Erythroblast (primary cell): ENCODE measurements at regions not wholly inside any gene's neighbourhood (a gene's known extent, or its start where the extent isn't known, plus 50 kb on each side); places are given as distances from the start of the nearest gene placed in this dataset.

ENCODE experiments used
- DNase-seq, 2 experiments: peaks; one replicate each; lab custom pipeline; 2025; lab: John Stamatoyannopoulos, UW
- GATA1 ChIP-seq: IDR thresholded peaks from 2 replicates; pipeline ENCODE4 v1.6.1; 2011; ENCODE audit warnings: low read depth, mild to moderate bottlenecking, control low read depth, low read length, moderate library complexity
- POLR2A ChIP-seq: IDR thresholded peaks from 2 replicates; pipeline ENCODE4 v1.6.1; 2011; ENCODE audit warnings: mild to moderate bottlenecking, low read length

DNA sequence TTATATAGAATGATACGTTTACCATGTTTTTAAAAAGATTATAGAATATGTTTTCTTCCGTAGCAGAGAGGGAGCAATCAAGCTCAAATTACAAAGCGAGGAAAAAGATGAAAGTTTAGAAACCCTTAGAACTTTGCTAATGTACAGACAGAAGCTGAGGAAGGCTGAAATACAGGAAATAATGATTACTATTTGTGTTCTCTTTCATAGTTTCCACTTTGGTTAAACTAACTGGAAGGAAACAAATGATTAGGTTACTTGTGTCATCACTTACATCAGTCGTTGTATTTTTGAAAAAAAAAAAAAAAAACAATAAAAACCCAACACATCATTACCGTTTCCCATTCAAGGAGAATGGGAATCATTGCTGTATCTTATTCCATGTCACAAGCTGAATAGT lies 337.8 kb upstream of the CBLB start:
- DNase-seq = no peak

DNA sequence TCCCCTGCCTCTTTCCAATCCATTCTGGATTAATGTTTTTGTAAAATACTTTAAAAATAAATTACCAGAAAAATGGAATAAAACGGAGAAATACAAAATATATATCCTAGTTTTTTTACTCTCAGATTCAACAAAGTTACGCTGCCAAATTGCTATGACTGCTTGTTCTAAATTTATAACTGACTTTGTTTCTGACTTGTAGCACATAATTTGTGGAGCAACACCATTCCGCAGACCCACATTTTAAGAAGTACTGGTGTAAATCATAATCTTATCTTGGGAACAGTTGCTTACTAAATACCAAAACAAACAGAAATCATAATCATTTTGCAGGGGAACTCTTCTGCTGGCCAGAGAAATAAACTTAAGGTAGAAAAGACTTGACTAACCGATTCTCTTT lies 339.4 kb upstream of the CBLB start:
- DNase-seq = no peak

More for the DNA sequence above, 337.8 kb upstream of the CBLB start:
- no peak for TF ChIP-seq POLR2A
- no peak for TF ChIP-seq GATA1

DNA sequence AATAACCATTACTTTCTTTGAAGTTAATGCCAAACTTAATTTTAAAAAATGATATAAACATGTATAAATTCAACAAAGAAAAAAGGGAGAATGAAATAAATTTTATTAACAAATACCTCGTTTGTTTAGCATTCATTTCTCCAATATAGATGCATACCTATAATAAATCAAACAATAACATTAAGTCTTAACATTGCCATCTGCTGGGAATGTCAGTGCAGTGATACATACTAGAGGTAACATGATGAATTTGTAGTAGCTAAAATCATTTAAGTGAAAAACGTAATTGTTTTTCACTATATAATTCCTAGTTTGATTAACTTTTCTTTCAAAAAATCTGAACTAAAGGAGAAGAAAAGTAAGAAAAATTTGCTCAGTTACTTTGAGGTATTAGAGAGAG lies 340.2 kb upstream of the CBLB start:
- TF ChIP-seq GATA1 = no peak
- no peak for TF ChIP-seq POLR2A
- DNase-seq = no peak

More for the DNA sequence above, 339.4 kb upstream of the CBLB start:
- TF ChIP-seq POLR2A = no peak
- no peak for TF ChIP-seq GATA1

DNA sequence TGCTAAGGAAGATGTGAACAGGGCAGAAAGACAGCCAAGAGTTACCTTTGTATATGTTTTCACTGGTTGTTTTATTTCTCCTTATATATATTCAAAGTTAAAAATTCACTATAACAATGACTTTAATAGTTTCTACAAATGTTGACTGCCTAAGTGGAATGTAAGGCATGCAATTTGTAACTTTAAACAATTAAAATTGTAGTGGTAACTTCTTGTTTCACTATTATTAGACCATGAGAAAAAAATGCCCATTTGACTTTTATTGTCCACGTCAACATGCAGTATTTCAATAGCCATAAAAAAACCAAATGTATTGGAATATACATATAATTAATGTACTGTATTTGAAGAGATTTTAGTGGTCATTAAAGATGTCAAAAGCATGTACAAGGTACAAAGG lies 340.7 kb upstream of the CBLB start:
- no peak for TF ChIP-seq GATA1
- no peak for TF ChIP-seq POLR2A
- DNase-seq = no peak

DNA sequence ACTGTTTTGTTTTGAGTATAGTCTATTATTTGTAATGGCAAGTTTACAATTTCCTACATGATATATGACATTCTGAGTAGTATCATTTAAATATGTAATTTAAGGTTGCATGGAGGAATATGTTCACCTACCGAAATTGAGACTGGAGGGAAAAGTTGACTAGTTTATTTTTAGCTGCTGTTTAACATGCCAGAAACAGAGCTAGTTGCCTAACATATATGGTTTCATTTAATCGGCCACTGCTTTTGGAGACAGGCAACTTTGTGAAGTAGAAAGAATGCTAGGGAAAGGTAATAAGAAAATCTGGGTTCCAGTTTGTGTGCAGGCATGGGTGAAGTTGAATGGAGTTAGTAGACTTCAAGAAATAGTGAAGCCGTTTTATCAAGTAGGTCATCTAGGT lies 342.1 kb upstream of the CBLB start:
- DNase-seq = no peak
- TF ChIP-seq POLR2A (no peak), GATA1 (no peak)

DNA sequence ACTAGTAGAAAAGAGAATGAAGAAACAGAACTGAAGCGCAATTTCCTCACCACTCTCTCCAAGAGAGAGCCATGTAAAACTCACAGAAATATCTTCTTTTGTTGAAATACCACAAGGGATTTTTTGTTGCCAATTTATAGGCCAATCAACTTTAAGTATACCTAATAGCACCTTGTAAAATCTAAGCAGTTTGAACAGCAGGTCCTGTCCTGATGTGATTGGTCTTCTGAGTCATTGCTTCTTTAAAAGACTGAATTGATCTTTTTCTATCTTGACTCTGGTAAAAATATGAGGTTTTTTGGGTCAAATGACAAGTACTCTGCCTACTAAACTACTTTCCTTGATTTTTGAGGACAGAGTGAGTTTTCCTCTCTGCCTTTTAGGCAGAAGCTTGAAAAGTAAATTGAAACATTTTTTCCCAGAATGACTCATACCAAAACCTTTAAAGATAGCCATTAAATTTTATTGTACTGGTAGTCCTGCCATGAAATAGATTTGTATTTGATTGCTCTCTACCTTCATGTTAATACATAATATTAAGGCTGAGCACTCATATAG lies 343.9 kb upstream of the CBLB start:
- TF ChIP-seq POLR2A = no peak
- no peak for TF ChIP-seq GATA1

DNA sequence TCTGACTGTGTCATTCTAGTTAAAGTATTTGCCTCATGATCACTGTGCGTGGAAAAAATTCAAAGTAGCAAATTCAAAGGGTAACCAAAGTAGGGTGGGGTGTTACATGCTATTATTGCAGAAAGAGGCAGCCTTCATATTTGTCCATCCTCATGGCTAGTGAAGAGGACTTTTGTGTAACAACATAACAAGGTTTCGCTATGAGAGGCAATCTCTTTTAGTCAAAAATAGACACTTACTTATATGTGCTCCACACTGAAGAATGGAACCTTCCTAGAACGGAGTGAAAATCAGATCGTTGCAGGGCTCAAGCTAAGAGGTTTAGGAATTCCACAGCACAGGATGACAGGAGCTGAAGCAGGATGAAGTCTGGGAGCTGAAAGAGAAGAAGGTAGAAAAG lies 345.1 kb upstream of the CBLB start:
- no peak for TF ChIP-seq POLR2A
- TF ChIP-seq GATA1 = no peak
- DNase-seq = no peak

More for the DNA sequence above, 343.9 kb upstream of the CBLB start:
- no peak for DNase-seq

DNA sequence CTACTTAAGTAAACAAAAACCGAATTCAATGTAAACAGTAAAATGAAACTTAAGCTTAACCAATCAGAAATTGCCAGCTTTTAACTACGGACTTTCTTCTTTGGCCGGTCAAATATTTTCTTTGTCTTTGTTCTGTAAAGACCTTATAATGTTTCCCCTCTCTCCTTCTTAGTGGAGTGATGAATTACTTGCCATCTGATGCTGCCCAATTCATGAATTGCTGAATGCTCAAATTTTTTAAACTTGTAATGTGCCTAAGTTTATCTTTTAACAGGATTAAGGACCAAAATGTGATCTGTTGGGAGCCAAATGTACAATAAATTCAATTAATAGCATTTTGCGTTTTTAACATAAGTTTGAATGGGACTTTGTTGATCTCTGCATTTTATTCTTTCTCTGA lies 345.8 kb upstream of the CBLB start:
- no peak for DNase-seq
- TF ChIP-seq GATA1 (no peak), POLR2A (no peak)

DNA sequence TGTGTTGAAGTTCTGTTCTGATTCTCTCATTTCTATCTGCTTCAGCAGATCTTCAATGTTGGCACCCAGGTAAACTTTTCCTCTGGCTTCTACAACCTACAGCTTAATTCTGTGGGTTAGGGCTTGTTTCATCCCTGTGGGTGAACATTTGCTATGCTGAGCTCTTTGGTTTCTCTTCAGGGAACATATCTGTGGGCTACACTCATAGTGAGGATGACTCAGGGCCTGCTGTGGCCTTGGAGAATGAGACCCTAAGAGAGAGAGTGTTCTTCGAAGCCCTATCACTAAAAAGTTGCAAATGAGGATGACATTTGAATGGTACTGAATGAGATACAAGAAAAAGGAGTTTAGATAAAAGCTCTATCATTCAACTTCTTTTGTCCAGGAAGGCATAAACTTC lies 346.2 kb upstream of the CBLB start:
- TF ChIP-seq POLR2A = no peak
- DNase-seq = no peak

DNA sequence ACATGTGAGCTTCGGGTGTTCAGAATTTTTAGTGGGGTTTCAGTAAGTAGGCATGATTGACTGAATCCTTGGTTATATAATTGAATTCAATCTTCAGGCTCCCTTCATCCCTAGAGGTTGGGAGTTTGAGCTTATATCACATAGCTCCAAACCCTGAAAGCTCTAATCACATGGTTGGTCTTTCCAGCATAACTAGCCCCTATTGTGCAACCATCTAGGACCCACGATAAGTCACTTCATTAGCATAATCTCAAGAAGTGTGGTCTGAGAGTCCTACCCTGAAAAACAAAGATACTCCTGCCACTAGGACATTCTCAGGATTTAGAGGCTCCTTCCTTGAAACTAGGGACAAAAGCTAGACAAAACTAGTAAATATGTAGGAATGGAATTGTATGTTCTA lies 348.9 kb upstream of the CBLB start:
- TF ChIP-seq POLR2A (no peak), GATA1 (no peak)
- DNase-seq = no peak

DNA sequence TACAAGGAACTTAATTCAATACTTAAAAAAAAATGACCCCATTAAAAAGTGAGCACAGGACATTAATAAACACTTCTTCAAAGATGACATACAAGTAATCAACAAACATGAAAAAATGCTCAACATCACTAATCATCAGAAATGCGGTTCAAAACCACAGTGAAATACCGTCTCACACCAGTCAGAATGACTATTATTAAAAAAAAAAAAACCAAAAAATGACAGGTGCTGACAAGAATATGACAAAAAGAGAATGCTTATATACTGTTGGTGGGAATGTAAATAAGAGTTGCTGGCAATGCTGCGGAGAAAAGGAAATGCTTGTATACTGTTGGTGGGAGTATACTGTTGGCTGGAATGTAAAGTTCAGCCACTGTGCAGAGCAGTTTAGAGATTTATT lies 358.3 kb upstream of the CBLB start:
- no peak for TF ChIP-seq GATA1
- no peak for TF ChIP-seq POLR2A
- DNase-seq = no peak

DNA sequence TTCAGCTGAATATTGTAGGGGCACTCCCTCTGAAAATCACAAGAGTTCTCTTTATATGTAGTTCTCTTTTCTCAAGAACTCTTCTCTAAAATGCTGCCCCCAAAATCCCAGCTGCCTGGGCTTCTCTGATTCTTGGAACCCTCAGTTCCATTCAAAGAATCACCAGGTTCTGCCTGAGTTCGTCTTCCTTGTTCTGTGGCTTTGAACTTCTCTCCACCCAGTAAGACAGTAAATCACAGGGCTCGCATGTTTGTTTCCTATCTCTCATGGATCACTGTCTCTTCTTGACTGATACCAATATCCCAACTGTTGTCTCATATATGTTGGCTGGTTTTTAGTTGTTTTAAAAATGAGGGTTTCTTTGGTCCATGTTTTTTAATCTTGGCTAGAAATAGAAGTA lies 359.5 kb upstream of the CBLB start:
- DNase-seq = no peak
- TF ChIP-seq POLR2A (no peak), GATA1 (no peak)

DNA sequence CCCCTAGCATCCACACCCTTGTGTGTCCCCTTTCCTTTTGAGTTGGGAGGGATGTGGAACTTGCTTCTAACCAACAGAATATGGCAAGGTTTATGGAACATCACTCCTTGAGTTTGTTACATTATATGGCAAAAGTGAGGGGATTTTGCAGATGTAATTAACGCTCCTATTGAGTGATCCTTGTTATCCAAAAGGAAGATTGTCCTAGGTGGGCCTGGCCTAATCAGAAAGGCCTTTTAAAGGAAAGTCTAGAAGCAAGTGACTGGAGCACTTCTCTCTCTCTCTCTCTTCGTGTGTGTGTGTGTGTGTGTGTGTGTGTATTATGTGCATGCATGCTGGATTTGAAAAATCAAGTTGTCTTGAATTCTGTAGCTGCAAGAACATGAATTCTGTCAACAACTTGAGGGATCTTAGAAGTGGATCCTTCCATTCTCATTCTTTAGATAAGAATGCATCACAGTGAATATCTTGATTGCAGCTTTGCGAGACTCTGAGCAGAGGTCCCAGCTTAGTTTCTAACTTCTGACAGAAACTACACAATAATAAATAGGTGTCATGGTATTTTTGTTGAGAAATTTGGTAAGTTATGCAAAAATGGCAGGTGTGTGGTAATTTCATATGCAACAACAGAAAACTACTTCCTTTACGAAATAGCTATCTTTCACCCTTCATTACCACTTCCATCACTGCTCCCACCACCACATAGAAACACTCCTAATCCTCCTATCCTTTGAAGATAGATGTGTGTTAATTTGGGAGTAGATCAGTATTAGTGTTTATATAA lies 360.9 kb upstream of the CBLB start:
- DNase-seq = no peak
- TF ChIP-seq POLR2A (no peak), GATA1 (no peak)

DNA sequence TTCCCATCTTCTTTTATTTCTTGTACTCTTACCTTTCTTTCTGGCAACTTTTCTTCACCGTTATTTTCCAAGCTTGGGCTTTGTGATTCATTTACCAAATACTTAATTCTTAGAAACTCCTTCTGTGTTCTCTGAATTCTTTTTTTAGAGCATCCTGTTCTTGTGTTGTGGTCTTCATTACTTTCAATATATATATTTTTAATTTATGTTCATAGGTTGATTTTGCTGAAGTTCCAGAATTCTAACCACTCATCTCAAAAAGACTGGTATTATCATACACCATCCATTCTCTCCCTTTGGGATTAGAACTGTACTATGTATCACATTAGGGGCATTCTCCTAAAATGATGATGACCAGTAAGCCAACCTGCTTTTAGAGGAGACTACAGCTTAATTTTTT lies 362.3 kb upstream of the CBLB start:
- TF ChIP-seq POLR2A (no peak), GATA1 (no peak)
- DNase-seq = no peak

DNA sequence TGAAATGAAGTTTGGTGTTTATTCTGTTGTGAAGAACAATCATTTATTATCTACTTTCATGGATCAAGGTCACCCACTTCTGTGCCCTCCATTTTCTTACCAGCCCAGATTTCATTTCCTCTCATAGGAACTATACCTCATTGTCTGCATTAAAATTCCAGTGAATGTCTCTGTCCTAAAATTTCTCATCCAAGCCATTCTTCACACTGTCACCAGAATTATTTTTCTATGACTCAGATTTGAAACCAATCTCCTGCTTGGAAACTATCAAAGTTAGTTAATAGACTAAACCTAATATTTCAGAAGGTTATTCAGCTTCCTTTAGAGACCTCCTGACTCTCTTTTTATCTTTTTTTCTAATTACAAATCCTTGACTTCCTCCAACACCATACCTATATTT lies 364.1 kb upstream of the CBLB start:
- no peak for TF ChIP-seq GATA1
- TF ChIP-seq POLR2A = no peak
- no peak for DNase-seq
